ENCODE measurements at regions not wholly inside any gene's neighbourhood (a gene's known extent, or its start where the extent isn't known, plus 50 kb on each side); places are given as distances from the start of the nearest gene placed in this dataset.

DNA sequence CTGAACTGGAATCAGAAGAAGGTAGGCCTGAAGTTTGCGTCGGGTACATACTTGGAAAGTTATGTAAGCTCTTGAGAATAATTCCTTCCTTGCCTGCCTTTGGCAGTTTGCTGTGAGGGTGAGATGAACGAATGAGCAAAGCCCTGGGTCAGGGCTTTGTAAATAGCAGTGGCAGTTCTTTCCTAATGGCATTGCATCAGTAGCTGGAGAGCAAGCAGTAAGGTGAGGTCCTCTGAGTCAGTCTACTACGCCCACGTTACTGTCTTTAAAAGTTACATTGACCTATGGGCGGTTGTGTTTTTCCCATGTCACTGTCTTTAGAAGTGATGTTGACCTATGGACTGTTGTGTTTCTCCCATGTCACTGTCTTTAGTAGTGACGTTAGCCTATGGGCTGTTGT, 179.1 kb upstream of the E2F8 start:
- Mint-ChIP-seq H3K27me3 (peaks cover 10% of the 10 kb centered on the region), H3K27ac (no peak overlapping the region), H3K4me3 (no peak overlapping the region), H3K4me1 (no peaks in the 10 kb centered on the region), H3K9me3 (ENCODE audit: insufficient read depth) (peaks cover 3% of the 10 kb centered on the region)
- Histone ChIP-seq H3K4me1 (ENCODE audit: control insufficient read depth in 2 of 2, insufficient read depth in 2 of 2, low read length in 2 of 2) (no peaks in the 10 kb centered on the region), H3K4me2 (replicated peaks; ENCODE audit: low read depth, low read length, poor library complexity, severe bottlenecking) (no peak overlapping the region), H3K27ac (ENCODE audit: low read length in 2 of 2) (no peak overlapping the region), H3K36me3 (replicated peaks in 1 of 2; ENCODE audit: control extremely low read depth in 1 of 2, control insufficient read depth in 1 of 2, extremely low read depth in 1 of 2, insufficient read depth in 2 of 2, low read length in 1 of 2) (no peaks in the 10 kb centered on the region), H3K9ac (ENCODE audit: low read length) (no peak overlapping the region), H3K79me2 (ENCODE audit: control insufficient read depth, insufficient read depth, low read length) (no peaks in the 10 kb centered on the region), H3K27me3 (replicated peaks in 1 of 4; ENCODE audit: control extremely low read depth in 1 of 4, control insufficient read depth in 3 of 4, insufficient read depth in 4 of 4, low read length in 3 of 4) (no peaks in the 10 kb centered on the region), H3K4me3 (ENCODE audit: control extremely low read depth in 1 of 5, extremely low read depth in 1 of 5, insufficient read depth in 1 of 5, low read depth in 2 of 5, low read length in 4 of 5) (no peak overlapping the region), H3K9me3 (ENCODE audit: control extremely low read depth in 1 of 3, control insufficient read depth in 2 of 3, insufficient read depth in 1 of 3, low read length in 2 of 3) (no peaks in the 10 kb centered on the region), H4K20me1 (ENCODE audit: control insufficient read depth, insufficient read depth, low read length, poor library complexity, severe bottlenecking) (no peaks in the 10 kb centered on the region), H2AFZ (ENCODE audit: insufficient read depth, low read depth, low read length, poor library complexity, severe bottlenecking) (no peak overlapping the region)
- ChIA-PET POLR2A (no interaction called here), CTCF (no interaction called here)
- intact Hi-C loops (cut with micrococcal nuclease), result no loop called here
- TF ChIP-seq, protein P1, sequence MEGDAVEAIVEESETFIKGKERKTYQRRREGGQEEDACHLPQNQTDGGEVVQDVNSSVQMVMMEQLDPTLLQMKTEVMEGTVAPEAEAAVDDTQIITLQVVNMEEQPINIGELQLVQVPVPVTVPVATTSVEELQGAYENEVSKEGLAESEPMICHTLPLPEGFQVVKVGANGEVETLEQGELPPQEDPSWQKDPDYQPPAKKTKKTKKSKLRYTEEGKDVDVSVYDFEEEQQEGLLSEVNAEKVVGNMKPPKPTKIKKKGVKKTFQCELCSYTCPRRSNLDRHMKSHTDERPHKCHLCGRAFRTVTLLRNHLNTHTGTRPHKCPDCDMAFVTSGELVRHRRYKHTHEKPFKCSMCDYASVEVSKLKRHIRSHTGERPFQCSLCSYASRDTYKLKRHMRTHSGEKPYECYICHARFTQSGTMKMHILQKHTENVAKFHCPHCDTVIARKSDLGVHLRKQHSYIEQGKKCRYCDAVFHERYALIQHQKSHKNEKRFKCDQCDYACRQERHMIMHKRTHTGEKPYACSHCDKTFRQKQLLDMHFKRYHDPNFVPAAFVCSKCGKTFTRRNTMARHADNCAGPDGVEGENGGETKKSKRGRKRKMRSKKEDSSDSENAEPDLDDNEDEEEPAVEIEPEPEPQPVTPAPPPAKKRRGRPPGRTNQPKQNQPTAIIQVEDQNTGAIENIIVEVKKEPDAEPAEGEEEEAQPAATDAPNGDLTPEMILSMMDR (IDR thresholded peaks at IDR 0.05), result no peak
- TF ChIP-seq EZH2 (IDR thresholded peaks at IDR 0.05; ENCODE audit: borderline replicate concordance, insufficient read depth, low read depth, low read length, poor library complexity, severe bottlenecking), result no peak
- DNase-seq (no peak), ATAC-seq (ENCODE audit: low read depth) (no peak)
- 85% methylated on average over 7 of the region's 7 CpGs for WGBS (ENCODE audit: insufficient coverage)

DNA sequence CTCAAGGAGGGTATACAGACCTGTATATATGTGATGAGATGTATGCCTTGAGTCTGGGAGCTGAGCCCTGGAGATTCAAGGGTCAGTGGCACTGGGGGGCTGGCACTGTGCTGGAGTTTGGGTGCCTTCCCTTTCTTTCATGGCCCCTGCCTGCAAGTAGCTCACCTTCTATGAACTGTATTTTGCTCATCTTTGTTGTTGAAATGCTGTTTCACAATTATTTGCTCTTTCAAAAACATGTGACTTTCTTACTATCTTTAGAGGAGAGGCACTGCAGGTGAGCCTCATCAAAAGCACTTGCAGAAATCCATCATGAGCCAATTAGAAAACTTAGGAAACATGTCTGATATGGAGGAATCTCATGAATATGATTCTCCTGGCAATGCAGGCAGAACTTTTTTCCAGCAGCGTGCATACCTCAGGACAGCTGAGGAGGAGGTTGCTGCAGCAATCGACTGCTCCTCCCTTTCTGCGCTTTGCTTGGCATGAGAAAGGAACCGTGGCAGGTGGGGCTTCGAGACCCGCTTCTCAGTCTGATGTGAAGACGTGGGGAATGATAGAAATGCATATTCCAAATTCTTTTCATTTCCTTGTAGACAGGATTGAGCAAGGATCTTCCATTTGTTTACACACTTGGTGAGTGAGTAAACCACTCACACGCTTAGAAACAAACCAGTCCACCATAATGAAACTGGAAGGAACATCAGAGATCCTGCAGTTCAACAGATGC, 178.4 kb upstream of the E2F8 start:
- no peaks in the 10 kb centered on the region for H4K20me1 ChIP-seq (ENCODE audit: control insufficient read depth, insufficient read depth, low read length, poor library complexity, severe bottlenecking)
- intact Hi-C loops (cut with micrococcal nuclease), result no loop called here
- no peak for ATAC-seq (ENCODE audit: low read depth)
- no peaks in the 10 kb centered on the region for H3K36me3 ChIP-seq (replicated peaks in 1 of 2; ENCODE audit: control extremely low read depth in 1 of 2, control insufficient read depth in 1 of 2, extremely low read depth in 1 of 2, insufficient read depth in 2 of 2, low read length in 1 of 2)
- no peak for DNase-seq
- H3K4me1 ChIP-seq (ENCODE audit: control insufficient read depth in 2 of 2, insufficient read depth in 2 of 2, low read length in 2 of 2), result no peaks in the 10 kb centered on the region
- no peaks in the 10 kb centered on the region for H3K9me3 ChIP-seq (ENCODE audit: control extremely low read depth in 1 of 3, control insufficient read depth in 2 of 3, insufficient read depth in 1 of 3, low read length in 2 of 3)
- Mint-ChIP-seq H3K27ac (no peak overlapping the region), H3K9me3 (ENCODE audit: insufficient read depth) (peaks cover 3% of the 10 kb centered on the region), H3K4me3 (no peak overlapping the region), H3K4me1 (no peaks in the 10 kb centered on the region), H3K27me3 (peaks cover 15% of the 10 kb centered on the region)
- H3K27me3 ChIP-seq (replicated peaks in 1 of 4; ENCODE audit: control extremely low read depth in 1 of 4, control insufficient read depth in 3 of 4, insufficient read depth in 4 of 4, low read length in 3 of 4), result no peaks in the 10 kb centered on the region
- CTCF ChIA-PET, result no interaction called here
- no peak overlapping the region for H3K4me2 ChIP-seq (replicated peaks; ENCODE audit: low read depth, low read length, poor library complexity, severe bottlenecking)
- H2AFZ ChIP-seq (ENCODE audit: insufficient read depth, low read depth, low read length, poor library complexity, severe bottlenecking), result no peak overlapping the region
- H3K9ac ChIP-seq (ENCODE audit: low read length), result no peak overlapping the region
- H3K4me3 ChIP-seq (ENCODE audit: control extremely low read depth in 1 of 5, extremely low read depth in 1 of 5, insufficient read depth in 1 of 5, low read depth in 2 of 5, low read length in 4 of 5), result no peak overlapping the region
- 90% methylated on average over 2 of the region's 8 CpGs for WGBS (ENCODE audit: insufficient coverage)
- TF ChIP-seq, protein P1 (IDR thresholded peaks at IDR 0.05), result no peak
- no peaks in the 10 kb centered on the region for H3K79me2 ChIP-seq (ENCODE audit: control insufficient read depth, insufficient read depth, low read length)
- POLR2A ChIA-PET, result no interaction called here
- H3K27ac ChIP-seq (ENCODE audit: low read length in 2 of 2), result no peak overlapping the region

Measured in B cell (primary cell).